HCT116 (cell line): ENCODE measurements at regions not wholly inside any gene's neighbourhood (a gene's known extent, or its start where the extent isn't known, plus 50 kb on each side); places are given as distances from the start of the nearest gene placed in this dataset.

Experiments
- CEBPB ChIP-seq: IDR thresholded peaks from 2 replicates; pipeline ENCODE4 v1.6.1; 2012; ENCODE audit warnings: low read depth
- EGR1 ChIP-seq: IDR thresholded peaks from 2 replicates; pipeline ENCODE4 v1.6.1; 2012; ENCODE audit warnings: low read depth
- ELF1 ChIP-seq: IDR thresholded peaks from 2 replicates; pipeline ENCODE4 v1.6.1; 2012; ENCODE audit warnings: low read depth, borderline replicate concordance
- EZH2 ChIP-seq: fragments of 200-600 bp; sonication (generic); IDR thresholded peaks from 2 replicates; pipeline ENCODE4 v1.6.1; 2017; ENCODE audit warnings: antibody characterized with exemption, mixed run types
- POLR2A ChIP-seq: IDR thresholded peaks from 2 replicates; pipeline ENCODE4 v1.7.0; 2011; ENCODE audit warnings: borderline replicate concordance; ENCODE audit not compliant: insufficient read depth, insufficient read length; ENCODE audit errors: extremely low read depth
- POLR2AphosphoS5 ChIP-seq: IDR thresholded peaks from 2 replicates; pipeline ENCODE4 v1.6.1; 2011; ENCODE audit warnings: mild to moderate bottlenecking, low read depth, low read length, moderate library complexity
- SIN3A ChIP-seq: IDR thresholded peaks from 2 replicates; pipeline ENCODE4 v1.6.1; 2012; ENCODE audit warnings: low read depth
- SRF ChIP-seq: IDR thresholded peaks from 2 replicates; pipeline ENCODE4 v1.6.1; 2012; ENCODE audit warnings: low read depth
- TCF7L2 ChIP-seq: IDR thresholded peaks from 2 replicates; pipeline ENCODE4 v1.7.0; 2011; ENCODE audit warnings: borderline replicate concordance, inconsistent platforms; ENCODE audit not compliant: insufficient read depth, insufficient read length; ENCODE audit errors: extremely low read depth
- ZNF274 ChIP-seq: fragments of 200-500 bp; sonication (Bioruptor generic); IDR thresholded peaks from 2 replicates; pipeline ENCODE4 v1.6.1; 2014; ENCODE audit warnings: mild to moderate bottlenecking, low read depth, low read length, inconsistent platforms
- TF ChIP-seq, protein P1 (sequence below): IDR thresholded peaks from 2 replicates; pipeline ENCODE4 v1.6.1; 2012; ENCODE audit warnings: low read depth
- TF ChIP-seq, protein P2 (sequence below), 3 experiments: fragments of 200-600 bp in 1 of 3; sonication (generic) in 1 of 3; IDR thresholded peaks in 2 of 3; conservative IDR thresholded peaks in 1 of 3; 2 replicates each; pipeline ENCODE4 v1.5.1; 2012 to 2017; ENCODE audit warnings: low read depth in 2 of 3, low read length in 2 of 3, antibody characterized with exemption in 1 of 3, borderline replicate concordance in 1 of 3, control low read depth in 1 of 3, mild to moderate bottlenecking in 1 of 3, mixed read lengths in 1 of 3, mixed run types in 1 of 3, moderate library complexity in 1 of 3; ENCODE audit not compliant: insufficient read depth in 1 of 3
- TF ChIP-seq, protein P3 (sequence below): IDR thresholded peaks from 2 replicates; pipeline ENCODE4 v1.6.1; 2011; ENCODE audit warnings: mild to moderate bottlenecking, low read length, moderate library complexity; ENCODE audit not compliant: insufficient replicate concordance; ENCODE audit errors: extremely low read depth
- TF ChIP-seq, protein P4 (sequence below): IDR thresholded peaks from 2 replicates; pipeline ENCODE4 v1.6.1; 2012

DNA sequence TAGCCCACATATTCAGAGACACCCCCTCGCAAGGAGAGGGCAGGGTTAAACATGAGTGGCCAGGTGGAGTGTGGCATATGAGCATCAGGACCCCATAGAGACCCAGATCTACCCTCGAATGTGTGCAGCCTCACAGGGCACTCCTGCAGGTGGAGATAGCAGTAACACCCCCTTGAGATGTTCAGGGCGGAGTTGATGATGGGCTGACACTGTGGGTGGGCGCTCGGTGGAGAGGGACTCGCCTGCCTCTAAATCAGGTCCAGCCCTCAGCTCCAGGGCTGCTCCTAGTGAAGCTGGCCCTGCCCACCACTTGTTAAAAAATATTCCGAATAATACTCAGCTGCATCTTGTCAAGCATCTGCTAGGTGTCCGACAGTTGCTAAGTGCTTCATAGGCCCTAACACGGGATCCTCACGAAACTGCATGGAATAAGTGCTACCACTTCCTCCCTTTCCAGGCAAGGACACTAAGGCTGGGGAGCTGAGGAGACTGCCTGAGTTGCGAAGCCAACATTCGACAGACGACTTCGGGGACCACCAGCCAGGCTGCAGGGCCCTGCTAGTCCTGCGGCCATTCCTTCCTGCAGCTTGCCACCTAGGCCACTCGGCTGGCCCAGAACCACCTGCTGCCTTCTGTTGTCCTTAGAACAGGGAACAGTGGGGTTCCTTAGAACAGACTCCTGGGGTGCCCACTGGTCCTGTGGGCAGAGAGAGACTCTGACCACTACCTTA, 74.0 kb upstream of the WNT11 start:
- TF ChIP-seq, protein P1, sequence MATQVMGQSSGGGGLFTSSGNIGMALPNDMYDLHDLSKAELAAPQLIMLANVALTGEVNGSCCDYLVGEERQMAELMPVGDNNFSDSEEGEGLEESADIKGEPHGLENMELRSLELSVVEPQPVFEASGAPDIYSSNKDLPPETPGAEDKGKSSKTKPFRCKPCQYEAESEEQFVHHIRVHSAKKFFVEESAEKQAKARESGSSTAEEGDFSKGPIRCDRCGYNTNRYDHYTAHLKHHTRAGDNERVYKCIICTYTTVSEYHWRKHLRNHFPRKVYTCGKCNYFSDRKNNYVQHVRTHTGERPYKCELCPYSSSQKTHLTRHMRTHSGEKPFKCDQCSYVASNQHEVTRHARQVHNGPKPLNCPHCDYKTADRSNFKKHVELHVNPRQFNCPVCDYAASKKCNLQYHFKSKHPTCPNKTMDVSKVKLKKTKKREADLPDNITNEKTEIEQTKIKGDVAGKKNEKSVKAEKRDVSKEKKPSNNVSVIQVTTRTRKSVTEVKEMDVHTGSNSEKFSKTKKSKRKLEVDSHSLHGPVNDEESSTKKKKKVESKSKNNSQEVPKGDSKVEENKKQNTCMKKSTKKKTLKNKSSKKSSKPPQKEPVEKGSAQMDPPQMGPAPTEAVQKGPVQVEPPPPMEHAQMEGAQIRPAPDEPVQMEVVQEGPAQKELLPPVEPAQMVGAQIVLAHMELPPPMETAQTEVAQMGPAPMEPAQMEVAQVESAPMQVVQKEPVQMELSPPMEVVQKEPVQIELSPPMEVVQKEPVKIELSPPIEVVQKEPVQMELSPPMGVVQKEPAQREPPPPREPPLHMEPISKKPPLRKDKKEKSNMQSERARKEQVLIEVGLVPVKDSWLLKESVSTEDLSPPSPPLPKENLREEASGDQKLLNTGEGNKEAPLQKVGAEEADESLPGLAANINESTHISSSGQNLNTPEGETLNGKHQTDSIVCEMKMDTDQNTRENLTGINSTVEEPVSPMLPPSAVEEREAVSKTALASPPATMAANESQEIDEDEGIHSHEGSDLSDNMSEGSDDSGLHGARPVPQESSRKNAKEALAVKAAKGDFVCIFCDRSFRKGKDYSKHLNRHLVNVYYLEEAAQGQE = no peak
- TF ChIP-seq POLR2A (no peak), EZH2 (no peak), SRF (no peak), ZNF274 (no peak), POLR2AphosphoS5 (no peak), EGR1 (no peak), SIN3A (no peak), TCF7L2 (no peak), ELF1 (no peak), CEBPB (no peak)
- TF ChIP-seq, protein P2, sequence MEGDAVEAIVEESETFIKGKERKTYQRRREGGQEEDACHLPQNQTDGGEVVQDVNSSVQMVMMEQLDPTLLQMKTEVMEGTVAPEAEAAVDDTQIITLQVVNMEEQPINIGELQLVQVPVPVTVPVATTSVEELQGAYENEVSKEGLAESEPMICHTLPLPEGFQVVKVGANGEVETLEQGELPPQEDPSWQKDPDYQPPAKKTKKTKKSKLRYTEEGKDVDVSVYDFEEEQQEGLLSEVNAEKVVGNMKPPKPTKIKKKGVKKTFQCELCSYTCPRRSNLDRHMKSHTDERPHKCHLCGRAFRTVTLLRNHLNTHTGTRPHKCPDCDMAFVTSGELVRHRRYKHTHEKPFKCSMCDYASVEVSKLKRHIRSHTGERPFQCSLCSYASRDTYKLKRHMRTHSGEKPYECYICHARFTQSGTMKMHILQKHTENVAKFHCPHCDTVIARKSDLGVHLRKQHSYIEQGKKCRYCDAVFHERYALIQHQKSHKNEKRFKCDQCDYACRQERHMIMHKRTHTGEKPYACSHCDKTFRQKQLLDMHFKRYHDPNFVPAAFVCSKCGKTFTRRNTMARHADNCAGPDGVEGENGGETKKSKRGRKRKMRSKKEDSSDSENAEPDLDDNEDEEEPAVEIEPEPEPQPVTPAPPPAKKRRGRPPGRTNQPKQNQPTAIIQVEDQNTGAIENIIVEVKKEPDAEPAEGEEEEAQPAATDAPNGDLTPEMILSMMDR (IDR thresholded peaks at IDR 0.05 in 2 of 3, conservative IDR thresholded peaks at IDR 0.05 in 1 of 3; ENCODE audit: borderline replicate concordance in 1 of 3, insufficient read depth in 1 of 3, low read depth in 2 of 3, low read length in 2 of 3) = no peak
- TF ChIP-seq, protein P3, sequence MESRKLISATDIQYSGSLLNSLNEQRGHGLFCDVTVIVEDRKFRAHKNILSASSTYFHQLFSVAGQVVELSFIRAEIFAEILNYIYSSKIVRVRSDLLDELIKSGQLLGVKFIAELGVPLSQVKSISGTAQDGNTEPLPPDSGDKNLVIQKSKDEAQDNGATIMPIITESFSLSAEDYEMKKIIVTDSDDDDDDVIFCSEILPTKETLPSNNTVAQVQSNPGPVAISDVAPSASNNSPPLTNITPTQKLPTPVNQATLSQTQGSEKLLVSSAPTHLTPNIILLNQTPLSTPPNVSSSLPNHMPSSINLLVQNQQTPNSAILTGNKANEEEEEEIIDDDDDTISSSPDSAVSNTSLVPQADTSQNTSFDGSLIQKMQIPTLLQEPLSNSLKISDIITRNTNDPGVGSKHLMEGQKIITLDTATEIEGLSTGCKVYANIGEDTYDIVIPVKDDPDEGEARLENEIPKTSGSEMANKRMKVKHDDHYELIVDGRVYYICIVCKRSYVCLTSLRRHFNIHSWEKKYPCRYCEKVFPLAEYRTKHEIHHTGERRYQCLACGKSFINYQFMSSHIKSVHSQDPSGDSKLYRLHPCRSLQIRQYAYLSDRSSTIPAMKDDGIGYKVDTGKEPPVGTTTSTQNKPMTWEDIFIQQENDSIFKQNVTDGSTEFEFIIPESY = no peak
- TF ChIP-seq, protein P4, sequence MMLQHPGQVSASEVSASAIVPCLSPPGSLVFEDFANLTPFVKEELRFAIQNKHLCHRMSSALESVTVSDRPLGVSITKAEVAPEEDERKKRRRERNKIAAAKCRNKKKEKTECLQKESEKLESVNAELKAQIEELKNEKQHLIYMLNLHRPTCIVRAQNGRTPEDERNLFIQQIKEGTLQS = no peak
